IPS DF 6.9 (cell line): ENCODE measurements at regions not wholly inside any gene's neighbourhood (a gene's known extent, or its start where the extent isn't known, plus 50 kb on each side); places are given as distances from the start of the nearest gene placed in this dataset.
"Not testable (repeated sequence)": the region's sequence is repeated elsewhere in the genome, so short reads cannot be mapped to it uniquely, and the experiment has no call there.

Experiments
- DNase-seq: peaks from one replicate; pipeline ENCODE4 v3.0.0-alpha.2; 2013; ENCODE audit warnings: low read depth, low spot score
- H3K27ac ChIP-seq: one replicate; pipeline ENCODE4 v1.5.1; 2013; ENCODE audit warnings: low read length, control low read depth
- H3K27me3 ChIP-seq: 2 replicates; pipeline ENCODE4 v1.6.1; 2013; ENCODE audit warnings: mild to moderate bottlenecking, low read length; ENCODE audit not compliant: control insufficient read depth, insufficient read depth
- H3K36me3 ChIP-seq: 2 replicates; pipeline ENCODE4 v1.6.1; 2013; ENCODE audit warnings: low read length; ENCODE audit not compliant: control insufficient read depth, insufficient read depth
- H3K4me1 ChIP-seq: 2 replicates; pipeline ENCODE4 v1.6.1; 2013; ENCODE audit warnings: low read length; ENCODE audit not compliant: control insufficient read depth, insufficient read depth
- H3K4me3 ChIP-seq: 2 replicates; pipeline ENCODE4 v1.5.1; 2013; ENCODE audit warnings: mild to moderate bottlenecking, low read length
- H3K9me3 ChIP-seq: 2 replicates; pipeline ENCODE4 v1.6.1; 2013; ENCODE audit warnings: low read length, inconsistent platforms; ENCODE audit not compliant: control insufficient read depth, insufficient read depth
- WGBS: extraction: QIAGEN DNeasy Blood & Tissue Kit; methylation state at CpG from one replicate; pipeline ENCODE4 v1.1.7; 2013; ENCODE audit warnings: mixed read lengths, missing lambda C conversion rate; ENCODE audit not compliant: insufficient read length, insufficient coverage; 5-methylcytosine and 5-hydroxymethylcytosine counted together

DNA sequence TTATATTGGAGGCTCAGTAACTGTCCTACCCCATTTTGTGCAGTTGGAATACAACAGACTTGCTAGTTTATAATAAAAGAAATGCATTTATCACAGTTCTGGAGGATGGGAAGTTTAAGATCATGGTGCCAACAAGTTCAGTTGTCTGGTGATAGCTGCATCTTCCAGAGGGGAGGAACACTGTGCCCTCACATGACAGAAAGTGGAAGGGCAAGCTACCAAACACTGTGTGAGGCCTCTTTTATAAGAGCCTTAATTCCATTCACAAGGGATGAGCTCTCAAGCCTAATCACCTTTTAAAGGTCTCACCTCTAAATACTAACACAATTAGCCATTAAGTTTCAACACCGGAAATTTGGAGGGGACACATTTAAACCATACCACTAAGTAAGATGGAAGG is 1073.9 kb downstream of the PLOD2 start:
- H3K9me3 ChIP-seq, result no peaks in the 10 kb centered on the region
- no peak for DNase-seq
- no peak overlapping the region for H3K4me3 ChIP-seq

DNA sequence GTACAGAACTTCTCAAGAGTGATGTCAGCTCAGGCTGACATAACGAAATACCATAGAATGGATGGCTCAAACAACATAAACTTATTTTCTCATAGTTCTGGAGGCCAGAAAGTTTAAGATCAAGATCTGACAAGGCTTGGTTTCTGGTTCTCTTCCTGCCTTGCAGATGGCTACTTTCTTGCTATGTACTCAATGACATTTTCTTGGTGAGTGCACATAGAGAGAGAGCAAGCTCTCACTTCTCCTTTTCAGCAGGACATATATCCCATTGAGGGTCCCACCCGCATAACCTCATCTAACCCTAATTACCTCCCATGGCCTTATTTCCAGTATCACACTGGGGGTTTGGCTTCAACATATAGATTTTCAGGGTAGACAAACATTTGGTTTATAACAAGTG is 1072.1 kb downstream of the PLOD2 start:
- WGBS, result no CpG with 5 or more reads among the region's 2 CpGs
- Histone ChIP-seq H3K27ac (no peak overlapping the region), H3K36me3 (no peaks in the 10 kb centered on the region), H3K4me3 (no peak overlapping the region), H3K9me3 (no peaks in the 10 kb centered on the region), H3K4me1 (no peaks in the 10 kb centered on the region), H3K27me3 (no peaks in the 10 kb centered on the region)
- DNase-seq, result no peak

More for the DNA sequence above, 1073.9 kb downstream of the PLOD2 start:
- Histone ChIP-seq H3K27me3 (no peaks in the 10 kb centered on the region), H3K36me3 (no peaks in the 10 kb centered on the region), H3K4me1 (no peaks in the 10 kb centered on the region), H3K27ac (no peak overlapping the region)
- WGBS, result no CpG with 5 or more reads among the region's 1 CpG

DNA sequence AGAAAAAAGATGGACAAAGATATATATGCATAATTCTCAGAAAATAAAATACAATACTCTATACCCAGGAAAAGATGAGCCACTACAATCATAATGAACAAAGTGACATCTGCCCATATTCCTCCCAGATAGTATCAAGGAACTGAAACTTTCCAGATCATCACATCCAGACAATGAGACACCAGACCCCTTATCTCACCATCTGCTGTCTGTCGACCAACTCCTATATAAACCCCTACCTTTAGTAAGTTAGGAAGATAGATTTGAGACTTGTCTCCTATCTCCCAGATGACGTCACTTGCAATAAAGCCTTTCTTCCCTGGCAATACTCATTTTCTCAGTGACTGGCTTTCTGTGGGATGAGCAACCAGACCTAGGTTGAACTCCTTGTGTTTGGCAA is 1071.6 kb downstream of the PLOD2 start:
- no peaks in the 10 kb centered on the region for H3K4me1 ChIP-seq
- no peaks in the 10 kb centered on the region for H3K9me3 ChIP-seq
- no peaks in the 10 kb centered on the region for H3K36me3 ChIP-seq
- H3K27me3 ChIP-seq, result no peaks in the 10 kb centered on the region
- WGBS, result no CpG with 5 or more reads among the region's 2 CpGs
- no peak overlapping the region for H3K4me3 ChIP-seq
- H3K27ac ChIP-seq, result no peak overlapping the region
- DNase-seq, result no peak

DNA sequence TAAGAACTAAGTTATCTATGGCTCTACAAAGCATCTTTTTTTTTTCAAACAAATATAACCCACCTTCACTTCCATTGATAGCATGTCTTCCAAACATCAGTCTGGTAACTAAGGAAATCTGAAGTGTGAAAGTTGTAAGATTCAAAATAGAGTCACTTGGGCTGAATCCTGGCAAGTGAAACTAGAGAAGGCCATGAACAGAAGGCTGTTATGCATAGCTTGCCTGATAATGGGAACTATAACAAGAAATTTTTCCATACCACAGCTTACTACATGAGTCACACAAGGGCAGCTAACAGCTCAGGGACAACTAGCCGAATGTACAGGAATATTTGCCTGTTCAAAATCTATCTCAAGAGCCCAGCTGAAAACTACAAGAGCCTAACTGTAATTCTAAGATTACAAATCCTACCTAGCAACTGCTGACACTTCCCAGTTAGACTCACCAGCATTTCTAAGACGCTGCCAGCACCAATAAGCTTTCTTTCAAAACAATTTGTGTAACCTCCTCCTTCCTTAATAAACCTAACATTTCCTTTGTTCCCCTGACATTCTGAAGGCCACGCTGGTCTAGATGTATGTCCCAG is 1066.5 kb downstream of the PLOD2 start:
- H3K9me3 ChIP-seq, result no peaks in the 10 kb centered on the region
- DNase-seq, result no peak
- no peaks in the 10 kb centered on the region for H3K27me3 ChIP-seq
- no peaks in the 10 kb centered on the region for H3K36me3 ChIP-seq
- WGBS, result no CpG with 5 or more reads among the region's 3 CpGs
- H3K4me1 ChIP-seq, result peaks cover 1% of the 10 kb centered on the region; the same call in 1 of the 2 replicates
- H3K27ac ChIP-seq, result no peak overlapping the region
- no peak overlapping the region for H3K4me3 ChIP-seq

DNA sequence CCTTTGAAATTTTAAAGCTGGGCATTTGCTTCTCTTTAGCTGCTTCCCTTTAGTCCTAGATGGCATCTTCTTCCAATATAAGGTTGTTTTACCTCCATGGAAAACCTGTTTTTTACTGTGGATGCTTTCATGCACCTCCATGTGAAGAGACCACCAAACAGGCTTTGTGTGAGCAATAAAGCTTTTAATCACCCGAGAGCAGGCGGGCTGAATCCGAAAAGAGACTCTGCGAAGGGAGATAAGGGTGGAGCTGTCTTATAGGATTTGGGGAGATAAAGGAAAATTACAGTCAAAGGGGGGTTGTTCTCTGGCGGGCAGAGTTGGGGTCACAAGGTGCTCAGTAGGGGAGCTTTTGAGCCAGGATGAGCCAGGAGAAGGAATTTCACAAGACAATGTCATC is 1049.8 kb downstream of the PLOD2 start:
- not testable (repeated sequence) for H3K9me3 ChIP-seq, H3K4me1 ChIP-seq, H3K27ac ChIP-seq, H3K27me3 ChIP-seq, H3K36me3 ChIP-seq, DNase-seq, H3K4me3 ChIP-seq
- WGBS, result no CpG with 5 or more reads among the region's 5 CpGs

DNA sequence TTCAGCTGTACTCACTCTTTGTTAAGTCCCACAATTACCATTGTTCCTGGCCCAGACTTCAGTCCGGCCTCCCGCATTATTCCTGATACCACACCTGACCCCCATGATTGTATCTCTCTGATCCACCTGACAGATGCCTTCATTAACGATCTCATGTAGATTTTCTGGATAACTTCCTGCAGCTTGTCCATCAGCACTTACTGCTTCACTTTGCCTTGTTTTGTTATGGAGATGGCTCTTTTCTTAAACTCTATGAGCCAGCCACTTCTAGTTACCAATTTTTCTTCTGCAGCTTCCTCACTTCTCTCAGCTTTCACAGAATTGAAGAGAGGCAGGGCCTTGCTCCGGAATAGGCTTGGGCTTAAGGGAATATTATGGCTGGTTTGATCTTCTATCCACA is 1044.2 kb downstream of the PLOD2 start:
- DNase-seq, result no peak
- Histone ChIP-seq H3K4me1 (no peaks in the 10 kb centered on the region; the same call in 1 of the 2 replicates), H3K36me3 (no peaks in the 10 kb centered on the region), H3K4me3 (no peak overlapping the region), H3K9me3 (no peaks in the 10 kb centered on the region), H3K27ac (no peak overlapping the region), H3K27me3 (no peaks in the 10 kb centered on the region)
- no CpG with 5 or more reads among the region's 4 CpGs for WGBS

DNA sequence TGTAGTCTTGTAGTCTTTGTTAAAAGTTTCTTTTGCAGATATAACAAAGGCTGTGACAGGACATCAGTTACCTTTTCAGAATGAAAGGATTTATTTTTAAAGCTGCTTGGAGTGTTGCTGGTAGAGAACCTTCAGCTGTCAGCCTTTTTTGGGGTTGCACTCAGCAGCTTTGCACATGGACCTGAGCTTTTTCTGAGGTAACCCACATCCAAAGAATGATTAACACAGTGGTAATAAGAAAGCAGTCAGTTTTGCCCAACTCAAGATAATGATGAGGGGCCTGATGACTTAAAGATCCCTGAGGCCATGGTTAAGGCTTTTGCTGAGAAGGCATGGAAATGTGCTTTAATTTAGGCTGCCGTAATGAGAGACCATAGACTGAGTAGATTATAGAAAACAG is 1042.7 kb downstream of the PLOD2 start:
- DNase-seq, result no peak
- H3K27me3 ChIP-seq, result no peaks in the 10 kb centered on the region
- no peaks in the 10 kb centered on the region for H3K4me1 ChIP-seq
- H3K27ac ChIP-seq, result no peak overlapping the region
- WGBS, result no CpG with 5 or more reads among the region's 1 CpG
- no peak overlapping the region for H3K4me3 ChIP-seq
- H3K36me3 ChIP-seq, result no peaks in the 10 kb centered on the region
- no peaks in the 10 kb centered on the region for H3K9me3 ChIP-seq

DNA sequence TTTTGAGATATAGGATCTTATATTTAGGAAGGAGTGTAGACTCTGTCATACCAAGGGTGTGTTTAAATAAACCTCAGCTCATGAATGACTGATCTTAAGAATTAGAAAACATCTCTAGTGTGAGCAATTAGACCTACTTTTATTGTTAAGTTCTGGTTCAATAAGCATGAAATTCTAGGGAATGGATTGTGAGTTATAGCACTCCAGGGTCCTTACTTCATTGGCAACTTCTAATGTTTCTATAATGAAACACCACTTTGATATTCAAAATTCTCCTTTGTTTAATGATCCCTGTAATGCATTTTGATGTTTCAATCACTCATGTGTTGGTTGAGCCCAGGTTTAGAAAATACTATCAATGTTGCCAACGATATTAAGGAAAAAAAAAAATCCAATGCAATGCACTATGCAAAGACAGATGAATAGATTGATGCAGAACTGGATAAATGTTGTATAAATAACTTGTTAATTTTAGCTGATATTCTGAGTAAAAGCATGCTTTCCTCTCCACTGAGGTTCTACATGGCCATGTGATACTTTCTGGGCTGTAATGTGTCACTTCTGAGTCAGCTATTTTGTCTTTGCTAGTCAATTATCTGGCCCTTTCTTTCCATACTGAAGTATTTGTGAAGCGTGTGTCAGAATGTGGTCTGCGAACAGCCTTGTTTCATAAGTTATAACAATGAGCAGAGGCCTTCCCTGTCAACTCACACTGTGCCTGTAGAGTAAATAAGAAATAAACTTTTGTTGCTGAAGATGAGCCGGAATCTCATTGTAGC is 1035.9 kb downstream of the PLOD2 start:
- Histone ChIP-seq H3K36me3 (no peaks in the 10 kb centered on the region), H3K9me3 (no peaks in the 10 kb centered on the region), H3K27me3 (no peaks in the 10 kb centered on the region), H3K27ac (no peak overlapping the region), H3K4me3 (no peak overlapping the region), H3K4me1 (no peaks in the 10 kb centered on the region)
- no peak for DNase-seq
- no CpG with 5 or more reads among the region's 4 CpGs for WGBS

DNA sequence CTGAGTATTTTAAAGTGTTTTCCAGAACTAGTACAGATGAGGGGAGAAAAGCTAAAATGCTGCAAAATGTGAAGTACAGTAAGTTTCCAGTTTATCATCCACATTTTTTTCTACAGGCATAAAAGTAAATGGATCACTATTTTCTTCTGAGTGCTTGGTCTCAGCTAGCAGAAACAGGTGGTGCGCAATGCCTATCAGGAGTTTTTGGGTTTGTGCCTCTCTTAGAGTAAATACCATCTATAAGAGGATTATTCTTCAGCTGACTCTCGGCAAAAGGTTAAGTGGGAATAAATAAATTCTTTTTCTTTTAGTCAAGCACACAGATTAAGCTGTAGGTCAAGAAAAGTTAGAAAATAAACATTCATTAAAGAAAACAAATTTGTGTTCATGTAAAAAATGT is 1027.7 kb downstream of the PLOD2 start:
- Histone ChIP-seq H3K4me3 (no peak overlapping the region), H3K9me3 (no peaks in the 10 kb centered on the region), H3K36me3 (no peaks in the 10 kb centered on the region), H3K27ac (no peak overlapping the region), H3K27me3 (no peaks in the 10 kb centered on the region), H3K4me1 (no peaks in the 10 kb centered on the region)
- WGBS, result no CpG with 5 or more reads among the region's 2 CpGs
- no peak for DNase-seq

DNA sequence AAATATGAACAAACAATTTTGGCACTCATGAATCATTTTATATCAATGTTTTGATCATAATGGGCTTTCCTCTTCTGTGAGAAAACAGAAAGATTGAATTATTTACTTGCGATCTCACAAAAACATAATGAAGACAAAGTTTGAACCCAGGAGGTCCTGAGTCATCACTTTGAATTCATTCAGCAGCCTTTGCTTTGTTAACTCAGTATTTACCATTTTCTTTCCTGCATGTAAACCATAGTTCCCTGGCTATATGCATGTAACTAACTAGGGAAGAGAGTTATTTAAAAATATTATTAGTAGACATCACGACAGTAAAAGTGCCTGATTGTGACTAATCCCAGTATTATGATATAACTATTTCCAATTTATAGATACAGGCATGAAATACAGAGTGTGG is 1026.2 kb downstream of the PLOD2 start:
- H3K27ac ChIP-seq, result no peak overlapping the region
- no peaks in the 10 kb centered on the region for H3K27me3 ChIP-seq
- no peaks in the 10 kb centered on the region for H3K36me3 ChIP-seq
- H3K4me1 ChIP-seq, result no peaks in the 10 kb centered on the region
- WGBS, result no CpG with 5 or more reads among the region's 2 CpGs
- H3K4me3 ChIP-seq, result no peak overlapping the region
- DNase-seq, result no peak
- H3K9me3 ChIP-seq, result no peaks in the 10 kb centered on the region

DNA sequence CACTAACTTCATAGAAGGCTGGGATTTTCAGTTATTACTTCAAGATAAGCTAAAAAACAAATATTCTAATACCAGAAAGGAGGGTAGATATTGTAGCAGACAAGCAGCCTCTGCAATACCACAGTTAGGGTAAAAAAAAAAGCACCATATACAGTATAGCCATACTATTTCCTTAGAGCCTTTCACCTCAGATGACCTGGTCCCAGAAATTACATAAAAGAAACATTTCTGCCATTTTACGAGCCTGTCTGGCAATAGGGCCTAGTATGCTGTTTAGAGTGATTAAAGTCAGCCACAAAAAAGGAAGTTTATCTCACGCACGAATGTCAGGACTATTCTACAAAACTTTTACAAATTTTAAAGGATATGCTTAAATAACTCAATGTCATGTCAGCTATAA is 1016.6 kb downstream of the PLOD2 start:
- Histone ChIP-seq H3K9me3 (no peaks in the 10 kb centered on the region), H3K27me3 (no peaks in the 10 kb centered on the region), H3K4me1 (no peaks in the 10 kb centered on the region), H3K36me3 (no peaks in the 10 kb centered on the region), H3K27ac (no peak overlapping the region), H3K4me3 (no peak overlapping the region)
- no CpG with 5 or more reads among the region's 3 CpGs for WGBS
- no peak for DNase-seq
